Glomerular visceral epithelial cell (primary cell): ENCODE measurements at regions not wholly inside any gene's neighbourhood (a gene's known extent, or its start where the extent isn't known, plus 50 kb on each side); places are given as distances from the start of the nearest gene placed in this dataset.

Experiments used
- DNase-seq: peaks from one replicate; pipeline ENCODE4 v3.0.0-alpha.2; 2016; ENCODE audit errors: extremely low spot score

DNA sequence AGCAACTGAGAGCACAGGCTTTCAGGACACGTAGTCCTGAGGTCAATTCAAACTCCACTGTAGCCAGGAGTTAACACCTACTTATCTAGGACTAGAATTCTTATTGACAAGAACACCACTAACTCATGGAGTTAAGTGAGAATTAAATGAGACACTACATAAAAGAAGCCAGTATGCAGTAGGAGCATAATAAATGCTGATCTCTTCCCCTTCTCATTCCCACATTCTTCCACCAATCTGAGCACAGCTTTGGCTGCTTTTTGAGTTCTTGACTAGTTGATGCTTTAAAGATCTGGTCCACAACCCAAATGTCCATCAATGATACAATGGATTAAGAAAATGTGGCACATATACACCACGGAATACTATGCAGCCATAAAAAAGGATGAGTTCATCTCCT, 55.2 kb downstream of the TTC32 start:
- DNase-seq = no peak

DNA sequence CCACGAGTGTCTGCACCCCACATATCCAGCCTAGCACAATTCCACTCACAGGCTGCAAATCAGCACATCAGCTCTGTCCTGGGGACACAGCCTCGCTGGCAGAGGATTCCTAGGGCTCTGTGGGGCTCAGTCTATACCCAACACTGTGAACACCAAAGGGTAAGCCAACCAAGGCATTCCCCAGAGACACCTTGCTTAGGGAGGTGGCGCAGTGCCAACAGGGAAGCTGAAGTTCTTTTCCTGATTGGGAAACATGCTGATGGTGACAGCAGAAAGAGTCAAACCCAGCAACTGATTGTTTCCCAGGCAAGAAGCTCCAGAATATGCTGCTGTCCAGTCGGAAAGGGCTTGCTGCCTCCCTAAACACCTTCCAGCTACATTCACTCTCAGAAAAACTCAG, 55.8 kb downstream of the TTC32 start:
- DNase-seq = no peak

DNA sequence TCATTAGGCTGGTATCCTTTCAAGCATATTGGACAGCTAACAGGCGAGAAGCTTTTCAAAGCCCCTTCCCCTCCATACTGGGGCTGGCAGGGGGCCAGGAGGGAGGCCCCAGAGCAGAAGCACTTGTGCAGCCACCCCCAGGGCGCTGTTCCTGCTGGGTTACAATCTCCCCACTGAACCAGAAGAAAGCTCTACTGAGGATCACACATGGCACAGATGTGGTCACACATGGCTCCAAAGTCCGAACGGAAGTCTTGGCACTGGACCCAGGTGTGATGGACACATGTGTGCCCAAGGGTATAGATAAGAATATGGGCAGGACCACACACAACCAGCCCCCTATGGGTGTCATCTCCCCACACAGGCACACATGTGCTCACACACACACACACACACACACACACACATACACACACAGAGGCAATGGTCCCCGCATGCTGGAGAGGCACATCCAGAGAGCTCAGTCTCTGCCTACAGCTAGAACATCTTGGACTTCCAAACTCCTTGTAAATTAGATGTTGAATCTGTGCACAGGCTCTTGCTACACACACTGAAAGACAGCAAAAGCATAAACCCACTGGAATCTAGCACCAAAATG, 56.4 kb downstream of the TTC32 start:
- no peak for DNase-seq

DNA sequence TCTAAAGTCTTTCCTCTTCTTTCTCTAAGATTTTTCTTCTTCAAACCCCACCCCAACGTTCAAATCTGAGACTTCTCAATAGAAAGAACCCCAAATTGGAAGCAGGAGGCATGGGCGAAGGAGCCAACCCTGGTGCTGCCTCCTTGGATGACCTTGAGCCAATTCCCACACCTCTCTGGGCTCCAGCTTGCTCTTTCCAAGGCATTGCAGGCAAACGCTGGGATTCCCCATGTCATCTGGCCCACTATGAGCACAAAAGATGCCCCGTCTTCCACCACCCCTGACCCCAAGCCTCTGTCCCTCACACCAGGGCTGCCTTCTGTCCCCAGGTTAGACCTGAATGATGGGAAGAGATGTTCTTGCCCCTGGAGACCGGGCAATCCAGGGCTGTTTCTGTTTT, 57.0 kb downstream of the TTC32 start:
- DNase-seq = no peak

DNA sequence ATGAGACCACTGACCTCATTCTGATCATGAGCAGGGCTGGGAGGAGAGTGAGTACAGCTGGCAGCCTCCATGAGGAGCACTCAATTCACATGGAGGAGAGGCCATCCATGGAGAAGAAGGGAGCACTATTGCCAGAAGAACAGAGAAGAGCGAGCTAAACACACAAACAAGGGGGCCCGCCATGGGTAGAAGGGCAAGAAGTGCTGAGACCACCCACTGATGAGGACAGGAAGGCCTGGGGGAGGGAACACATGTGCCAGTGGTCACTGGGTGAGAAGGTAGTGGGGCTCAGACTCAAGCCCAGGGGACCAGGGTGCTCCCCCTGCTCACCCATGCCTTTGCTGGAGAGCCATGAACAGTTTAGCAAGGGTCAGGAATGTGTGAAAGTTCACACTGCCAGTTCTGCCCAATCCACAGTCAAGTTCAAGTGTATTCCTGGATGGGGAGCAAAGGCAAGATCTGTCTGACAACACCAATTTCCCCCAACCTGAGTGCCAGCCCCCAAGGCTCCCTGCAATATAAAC, 57.7 kb downstream of the TTC32 start:
- no peak for DNase-seq

DNA sequence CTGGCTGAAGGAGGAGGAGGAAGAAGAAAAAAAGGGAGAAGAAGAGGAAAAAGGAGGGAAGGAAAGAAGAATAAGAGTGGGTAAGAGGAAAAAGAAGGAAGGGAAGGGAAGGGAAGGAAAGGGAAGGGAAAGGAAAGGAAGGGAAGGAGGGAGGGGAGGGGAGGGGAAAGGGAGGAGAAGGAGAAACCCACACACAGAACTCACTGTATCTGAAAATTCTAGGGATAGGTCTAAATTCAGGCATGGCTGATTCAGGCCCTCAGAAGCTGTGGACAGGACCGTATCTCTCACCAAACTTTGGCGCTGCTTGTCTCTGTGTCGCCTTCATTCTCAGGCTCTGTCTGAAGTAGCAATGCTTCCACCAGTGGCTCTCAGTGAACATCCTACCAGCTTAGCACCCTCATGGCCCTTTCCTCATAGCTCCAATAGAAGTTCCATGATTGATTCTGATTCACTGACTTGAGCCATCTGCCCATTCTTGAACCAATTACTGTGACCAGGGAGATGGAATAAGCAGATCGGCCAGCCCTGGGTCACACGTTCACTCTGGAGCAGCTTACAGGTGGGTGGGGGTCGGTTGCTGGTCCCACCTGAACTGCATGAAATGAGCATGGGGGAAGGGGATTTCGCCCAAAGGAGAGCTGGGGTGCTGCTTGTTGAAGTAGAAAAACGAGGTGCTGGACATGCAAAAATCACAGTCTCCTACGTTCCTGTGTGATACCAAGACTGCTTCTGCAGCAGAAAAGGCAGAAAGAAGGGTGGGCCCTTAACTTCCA, 59.7 kb downstream of the TTC32 start:
- no peak for DNase-seq

DNA sequence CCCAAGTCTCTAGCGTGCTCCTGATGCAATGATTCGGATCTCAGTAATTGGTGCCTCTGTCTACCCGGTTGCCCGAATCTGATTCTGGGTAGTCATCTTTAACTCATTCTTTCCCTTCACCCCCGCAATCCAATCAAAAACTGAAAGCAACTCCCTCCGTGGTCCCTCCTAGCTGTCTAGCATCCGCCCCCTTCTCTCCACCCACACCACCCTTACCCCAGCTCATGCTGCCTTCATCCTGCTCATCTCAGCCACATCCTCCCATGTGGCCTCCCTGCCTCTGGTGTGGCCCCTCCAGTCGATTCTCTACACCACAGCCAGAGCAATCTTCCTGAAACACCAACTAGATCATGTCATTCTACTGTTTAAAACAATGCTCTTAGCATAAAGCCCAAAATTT, 62.3 kb downstream of the TTC32 start:
- DNase-seq = no peak

DNA sequence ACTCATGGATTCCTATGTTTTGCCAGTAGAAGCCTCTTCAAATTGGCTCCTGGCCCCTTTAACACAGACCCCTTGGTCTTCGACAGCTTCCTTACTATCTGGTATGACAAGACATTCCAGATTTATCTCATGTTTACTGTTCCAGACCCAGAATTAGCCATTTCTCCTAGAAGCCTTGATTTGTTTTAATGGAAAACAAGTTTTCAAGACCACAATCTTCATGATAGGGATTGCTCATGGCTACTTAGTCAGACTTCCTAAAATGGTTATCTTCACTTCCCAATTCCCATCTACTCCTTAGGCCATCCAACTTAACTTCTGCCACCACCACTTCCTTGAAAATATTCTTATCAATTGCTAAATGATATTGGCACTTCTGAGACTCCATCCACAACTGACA, 63.2 kb downstream of the TTC32 start:
- DNase-seq = no peak

DNA sequence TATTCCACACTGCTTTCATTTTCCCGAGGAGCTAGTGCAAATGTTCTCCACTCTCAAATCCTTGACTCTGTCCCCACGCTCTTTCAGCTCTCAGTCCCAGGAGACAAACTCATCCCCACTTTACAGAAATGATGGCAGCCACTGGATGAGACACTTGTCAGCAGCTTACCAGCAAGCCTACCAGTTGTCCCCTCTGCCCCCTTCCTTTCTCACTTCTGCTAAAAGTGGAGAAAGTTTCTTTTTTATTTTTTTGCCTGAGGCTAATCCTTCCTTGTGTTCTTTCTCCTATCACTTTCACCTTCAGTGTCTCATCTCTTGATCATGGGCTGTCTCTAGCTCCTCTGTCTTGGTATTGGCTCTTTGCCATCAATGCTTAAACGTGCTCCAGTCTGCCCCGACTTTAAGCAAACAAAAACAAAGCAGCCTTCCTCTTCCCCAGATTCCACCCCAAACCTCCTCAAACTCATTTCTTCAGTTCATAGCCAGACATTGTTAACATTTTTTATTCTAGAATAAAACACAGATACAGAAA, 64.5 kb downstream of the TTC32 start:
- DNase-seq = no peak

DNA sequence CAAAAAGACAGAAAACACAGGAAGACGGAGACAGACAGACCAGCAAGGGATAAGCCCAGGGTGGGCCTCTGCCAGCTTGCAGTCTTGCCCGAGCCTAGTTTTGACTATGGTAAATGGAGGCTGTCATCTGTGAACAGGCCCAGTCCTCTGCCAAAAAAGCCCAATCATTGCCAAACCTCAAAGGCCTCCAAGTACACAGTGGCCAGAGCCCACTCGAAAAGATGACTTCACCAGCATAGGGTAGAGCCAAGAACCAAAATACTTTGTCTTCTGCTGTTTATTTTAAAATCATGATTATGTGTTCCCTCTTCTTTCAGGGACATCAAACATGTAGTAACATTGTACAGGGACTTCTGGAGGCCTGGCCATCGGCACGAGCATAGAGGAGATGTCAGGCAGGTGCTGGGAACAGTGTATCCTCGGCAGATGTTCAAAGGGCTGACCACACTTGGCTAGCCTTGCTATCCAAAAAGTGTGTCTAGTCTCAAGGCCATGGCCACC, 66.0 kb downstream of the TTC32 start:
- DNase-seq = no peak

DNA sequence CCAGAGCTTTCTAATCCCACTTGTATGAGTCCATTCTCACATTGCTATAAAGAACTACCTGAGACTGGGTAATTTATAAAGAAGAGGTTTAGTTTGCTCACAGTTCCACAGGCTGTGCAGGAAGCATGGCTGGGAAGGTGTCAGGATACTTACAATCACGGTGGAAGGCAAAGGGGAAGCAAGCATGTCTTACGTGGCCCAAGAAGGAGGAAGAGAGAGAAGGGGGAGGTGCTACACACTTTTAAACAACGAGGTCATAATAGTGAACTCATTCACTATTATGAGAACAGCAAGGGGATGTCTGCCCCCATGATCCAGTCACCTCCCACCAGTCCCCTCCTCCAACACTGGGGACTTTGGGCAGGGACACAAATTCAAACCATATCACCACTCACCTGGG, 67.8 kb downstream of the TTC32 start:
- DNase-seq = no peak

DNA sequence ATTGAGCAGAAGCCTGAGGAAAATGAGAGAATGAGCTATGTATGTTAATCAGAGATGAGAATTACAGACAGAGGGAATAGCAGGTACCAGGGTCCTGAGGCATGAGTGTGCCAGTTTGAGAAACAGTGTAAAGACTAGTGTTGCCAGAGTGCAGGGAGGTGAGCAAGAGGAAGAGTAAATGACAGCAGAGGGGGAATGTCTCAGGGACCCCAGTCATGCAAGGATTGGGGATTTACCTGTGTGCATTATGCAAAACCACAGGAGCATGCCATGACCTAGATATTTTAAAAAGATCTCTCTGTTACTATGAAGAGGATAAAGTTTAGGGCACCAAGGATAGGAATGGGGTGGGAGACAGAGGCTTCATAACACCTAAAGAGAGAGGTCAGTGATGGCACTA, 72.1 kb downstream of the TTC32 start:
- no peak for DNase-seq

DNA sequence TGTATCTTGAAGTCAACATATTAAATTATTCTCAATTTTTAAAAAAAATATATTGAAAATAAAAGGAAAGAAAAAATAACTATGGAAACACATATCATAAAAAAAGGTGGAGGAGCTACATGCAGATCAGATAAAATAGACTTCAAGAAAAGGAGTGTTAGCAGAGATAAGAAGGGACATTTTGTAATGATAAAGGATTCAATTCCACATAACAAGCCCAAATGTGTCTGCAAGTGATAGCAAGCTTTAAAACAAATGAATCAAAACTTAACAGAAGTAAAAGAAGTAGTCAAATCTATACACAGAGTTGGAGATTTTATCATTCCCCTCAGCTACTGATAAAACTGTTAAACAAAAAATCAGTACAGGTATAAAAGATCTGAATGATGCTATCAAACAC, 74.9 kb downstream of the TTC32 start:
- no peak for DNase-seq

DNA sequence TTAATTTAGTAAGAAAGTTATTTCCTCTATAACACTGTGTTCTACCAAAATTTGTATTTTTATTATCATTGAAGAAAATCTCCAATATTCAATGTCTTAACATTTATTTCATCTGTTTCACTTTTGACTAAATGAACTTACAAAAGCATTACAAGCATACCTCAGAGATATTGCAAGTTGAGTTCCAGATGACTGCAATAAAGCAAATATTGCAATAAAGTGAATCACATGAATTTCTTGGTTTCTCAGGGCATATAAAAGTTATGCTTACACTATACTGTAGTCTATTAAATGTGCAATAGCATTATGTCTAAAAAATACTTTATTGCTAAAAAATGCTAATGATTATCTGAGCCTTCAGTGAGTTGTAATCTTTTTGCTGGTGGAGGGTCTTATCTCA, 78.3 kb downstream of the TTC32 start:
- DNase-seq = no peak

DNA sequence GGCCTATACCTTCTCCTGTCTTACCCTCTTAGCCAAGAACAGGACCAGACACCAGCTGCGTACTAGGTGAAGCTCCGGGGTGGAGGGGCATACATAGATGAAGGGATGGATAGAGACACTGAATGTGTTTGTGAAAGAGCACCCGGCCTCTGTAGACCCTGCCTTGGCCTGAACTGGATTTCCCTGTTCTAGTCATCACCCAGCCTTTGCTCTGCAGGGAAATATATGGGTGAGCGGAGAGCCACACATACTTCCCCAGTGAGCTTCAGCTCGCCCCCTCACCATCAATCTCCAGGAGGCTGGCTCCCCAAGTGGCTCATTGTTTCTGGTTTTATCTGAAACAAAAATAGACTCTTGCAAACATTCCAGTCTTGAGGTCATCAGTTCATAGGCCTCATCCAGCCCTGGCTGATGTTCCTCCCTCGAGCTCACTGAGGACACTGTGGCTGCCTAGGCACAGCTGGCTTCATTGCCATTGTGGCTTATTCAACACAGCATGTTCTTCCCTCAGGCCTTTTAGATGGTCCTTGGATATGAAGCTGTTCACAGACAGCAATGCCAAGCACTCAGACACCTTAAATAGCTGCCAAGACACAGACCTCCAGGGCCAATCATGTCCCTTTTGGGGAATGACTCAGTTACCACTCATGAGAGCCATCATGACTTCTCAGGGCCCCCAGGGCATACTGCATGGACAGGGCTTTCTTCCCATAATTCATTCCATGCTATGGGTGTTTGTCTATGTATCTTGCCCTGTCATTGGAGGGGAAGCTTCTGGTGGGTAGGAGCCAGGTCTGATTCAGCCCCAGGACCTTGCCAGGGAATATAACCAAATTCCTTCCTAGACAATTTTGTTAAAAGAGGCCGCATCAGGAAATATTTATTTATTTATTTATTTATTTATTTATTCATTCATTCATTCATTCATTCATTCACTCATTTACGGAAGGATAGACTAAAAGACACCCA, 82.4 kb downstream of the TTC32 start:
- DNase-seq = peak; percentile 30

DNA sequence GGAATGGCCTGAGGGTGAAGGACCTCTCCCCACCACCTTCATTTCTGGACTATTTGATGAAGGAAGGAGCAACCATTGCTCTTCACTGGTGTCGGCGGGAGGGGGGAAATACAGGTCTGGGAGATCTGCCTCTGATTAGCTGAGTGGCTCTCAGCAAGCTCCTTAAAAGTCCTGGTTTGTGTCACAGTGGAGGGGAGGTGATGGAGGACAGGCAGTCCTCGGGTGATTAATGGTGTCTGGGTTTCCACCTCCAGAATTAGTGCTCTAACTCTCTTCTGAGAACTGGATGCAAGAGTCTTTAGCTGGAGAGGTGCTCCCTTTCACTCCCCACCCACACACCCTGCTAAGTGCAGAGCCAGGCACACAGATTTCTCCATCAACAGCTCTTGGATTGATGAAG, 83.2 kb downstream of the TTC32 start:
- no peak for DNase-seq

DNA sequence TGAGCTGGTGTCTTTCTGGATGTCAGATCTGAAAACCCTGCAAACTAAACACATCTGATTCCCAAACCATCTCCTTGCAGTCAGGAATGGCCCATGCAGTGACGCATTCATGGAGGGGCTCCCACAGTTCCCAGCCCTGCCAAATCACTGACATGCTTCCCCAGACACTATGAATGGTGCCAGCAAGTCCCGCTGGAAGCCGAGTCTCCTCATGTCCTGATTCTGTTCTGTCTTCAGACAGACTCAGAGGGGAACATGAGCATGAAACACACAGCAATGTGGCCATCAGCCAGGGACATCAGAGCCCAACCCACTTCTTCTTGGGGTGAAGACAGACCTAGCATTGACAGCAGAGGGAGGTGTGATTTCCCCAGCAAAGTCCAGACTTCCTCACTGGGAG, 83.7 kb downstream of the TTC32 start:
- no peak for DNase-seq

DNA sequence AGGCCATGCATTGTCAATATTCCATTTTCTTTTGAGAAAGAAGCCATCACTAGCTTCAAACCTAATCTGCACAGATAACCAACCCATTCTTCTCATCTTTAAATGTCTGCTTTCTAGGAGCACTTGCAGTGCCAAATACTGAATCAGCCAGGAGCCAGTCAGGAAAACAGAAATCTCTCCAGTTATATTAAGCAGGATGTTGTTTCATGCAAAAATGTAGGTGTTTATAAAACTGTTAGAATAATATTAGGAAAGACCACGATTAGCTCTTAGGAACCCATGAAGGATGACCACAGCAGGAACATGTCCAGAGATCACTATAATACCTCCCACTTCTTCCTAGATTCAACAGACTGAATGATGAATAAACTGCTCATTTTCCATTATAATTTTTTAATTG, 86.0 kb downstream of the TTC32 start:
- no peak for DNase-seq

DNA sequence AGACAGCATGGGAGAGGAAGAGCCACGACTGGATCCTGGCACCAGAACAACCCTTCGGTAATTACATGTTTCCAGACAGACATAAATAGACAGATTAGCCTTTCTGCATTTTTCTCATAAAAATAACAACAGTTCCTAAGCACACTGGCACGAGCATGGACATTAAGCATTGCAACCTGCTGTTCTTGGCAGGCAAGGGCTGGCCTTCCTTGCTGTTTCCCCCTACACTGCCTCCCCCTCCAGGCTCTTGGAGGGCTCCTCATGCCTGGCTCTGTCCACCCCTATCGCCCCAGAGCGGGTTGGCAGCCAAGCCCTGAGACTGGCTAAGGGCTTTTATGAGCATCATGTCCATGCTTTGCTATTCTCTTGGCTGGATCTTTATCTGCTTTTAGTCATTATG, 89.6 kb downstream of the TTC32 start:
- DNase-seq = no peak

DNA sequence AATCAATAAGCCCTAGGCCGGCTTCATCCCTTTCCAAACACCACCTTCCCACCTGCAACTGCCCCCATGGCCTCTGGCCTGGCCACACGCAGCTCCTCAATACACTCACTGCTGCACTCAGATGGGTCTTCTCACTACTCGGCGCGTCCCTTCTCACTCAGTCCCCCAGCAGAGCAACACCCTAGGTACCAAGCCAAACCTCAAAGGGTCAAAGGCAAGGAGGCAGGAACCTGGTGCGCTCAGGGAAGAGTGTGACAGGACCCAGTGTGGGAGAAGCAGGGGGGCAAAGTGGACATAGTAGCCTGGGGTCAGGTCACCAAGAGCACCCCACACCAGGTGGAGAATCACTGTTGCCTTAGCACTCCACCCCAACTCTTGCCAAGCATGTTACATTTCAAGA, 90.6 kb downstream of the TTC32 start:
- DNase-seq = no peak

DNA sequence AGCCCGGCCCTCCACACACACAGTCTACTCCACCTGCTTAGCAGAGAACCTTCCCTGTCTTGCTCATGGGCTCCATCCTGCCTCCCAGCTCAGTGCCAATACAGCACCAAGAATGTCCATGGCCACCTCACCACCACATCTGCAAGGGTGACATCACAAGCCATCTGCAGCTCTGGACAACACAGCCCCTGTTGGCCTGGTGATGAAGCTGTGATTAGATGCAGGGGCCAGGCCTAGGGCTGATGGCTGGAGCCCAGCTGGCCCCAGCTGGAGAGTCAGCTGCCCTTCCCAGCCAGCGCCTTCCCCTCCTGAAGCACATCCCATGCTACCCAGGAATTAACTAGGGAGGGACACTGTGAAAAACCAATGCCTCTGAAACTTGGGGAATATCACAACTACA, 91.1 kb downstream of the TTC32 start:
- DNase-seq = no peak

DNA sequence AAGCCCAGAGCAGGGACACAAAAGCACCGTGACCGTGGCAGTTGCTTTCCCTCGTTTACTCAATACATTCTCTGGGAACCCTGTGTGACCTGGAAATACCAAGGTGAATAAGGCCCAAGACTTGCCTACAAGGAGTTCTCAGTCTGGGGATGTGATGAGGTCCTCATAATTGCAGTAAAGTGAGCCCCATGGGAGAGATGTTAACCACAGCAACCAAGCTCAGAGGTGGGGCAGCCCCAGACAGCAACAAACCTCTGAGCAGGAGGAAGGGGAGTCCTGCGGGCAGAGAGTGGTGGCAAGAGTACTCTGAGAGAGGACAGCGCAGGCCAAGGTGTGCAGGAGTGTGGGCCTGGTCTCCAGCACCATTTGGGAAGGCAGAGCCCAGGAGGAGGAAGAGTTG, 91.6 kb downstream of the TTC32 start:
- no peak for DNase-seq
